EH (cell line): ENCODE measurements at regions not wholly inside any gene's neighbourhood (a gene's known extent, or its start where the extent isn't known, plus 50 kb on each side); places are given as distances from the start of the nearest gene placed in this dataset.
A peak's percentile ranks its signal among the peaks of the same experiment; 100 is the strongest.
"Not testable (repeated sequence)": the region's sequence is repeated elsewhere in the genome, so short reads cannot be mapped to it uniquely, and the experiment has no call there.

Experiments used
- DNase-seq: peaks from one replicate; pipeline ENCODE4 v3.0.0-alpha.2; 2015; ENCODE audit warnings: low read depth

DNA sequence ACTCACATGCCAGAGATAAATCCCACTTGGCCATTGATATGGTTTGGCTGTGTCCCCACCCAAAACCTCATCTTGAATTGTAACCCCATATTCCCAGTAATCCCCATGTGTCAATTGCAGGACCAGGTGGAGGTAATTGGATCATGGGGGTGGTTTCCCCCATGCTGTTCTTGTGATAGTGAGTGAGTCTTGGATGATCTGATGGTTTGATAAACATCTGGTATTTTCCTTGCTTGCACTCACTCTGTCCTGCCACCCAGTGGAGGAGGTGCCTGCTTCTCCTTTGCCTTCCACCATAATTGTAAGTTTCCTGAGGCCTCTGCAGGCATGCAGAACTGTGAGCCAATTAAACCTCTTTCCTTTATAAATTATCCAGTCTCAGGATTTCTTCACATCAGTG is 50.4 kb upstream of the B3GAT2 start:
- DNase-seq: not testable (repeated sequence)

GRCh38 chr6:71011871-71012371 is 55.1 kb upstream of the B3GAT2 start:
- no peak for DNase-seq

DNA sequence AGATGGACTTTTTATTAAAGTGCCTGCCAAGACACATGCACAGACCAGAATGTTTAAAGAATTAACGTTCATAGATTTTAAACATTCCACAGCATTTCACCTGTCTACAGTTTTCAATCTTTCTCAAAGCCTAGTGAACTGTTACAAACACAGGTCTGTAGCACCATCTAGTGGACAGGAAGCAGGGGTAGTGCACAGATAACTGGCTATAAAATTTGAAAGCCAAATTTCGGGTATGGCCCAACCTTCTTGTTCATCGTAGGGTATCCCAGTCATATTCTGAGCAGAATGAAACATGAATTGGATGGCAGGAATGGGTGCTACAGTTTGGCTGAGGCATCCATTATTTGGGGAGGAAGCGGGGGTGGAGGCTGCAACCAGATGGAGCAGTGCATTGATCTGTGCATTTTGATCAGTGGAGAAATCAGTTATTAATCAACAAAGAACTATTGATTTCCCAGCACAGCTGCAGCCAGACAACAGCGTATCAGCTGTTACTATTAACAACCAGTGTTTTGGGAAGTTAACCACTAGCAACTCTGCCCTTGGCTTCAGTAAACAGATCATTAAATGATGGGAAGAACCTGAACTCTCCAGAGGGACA is 56.1 kb upstream of the B3GAT2 start:
- DNase-seq: peak; percentile 58

- no peak for DNase-seq
These were observed 58.5 kb upstream of the B3GAT2 start for GRCh38 chr6:71015392-71015791.

DNA sequence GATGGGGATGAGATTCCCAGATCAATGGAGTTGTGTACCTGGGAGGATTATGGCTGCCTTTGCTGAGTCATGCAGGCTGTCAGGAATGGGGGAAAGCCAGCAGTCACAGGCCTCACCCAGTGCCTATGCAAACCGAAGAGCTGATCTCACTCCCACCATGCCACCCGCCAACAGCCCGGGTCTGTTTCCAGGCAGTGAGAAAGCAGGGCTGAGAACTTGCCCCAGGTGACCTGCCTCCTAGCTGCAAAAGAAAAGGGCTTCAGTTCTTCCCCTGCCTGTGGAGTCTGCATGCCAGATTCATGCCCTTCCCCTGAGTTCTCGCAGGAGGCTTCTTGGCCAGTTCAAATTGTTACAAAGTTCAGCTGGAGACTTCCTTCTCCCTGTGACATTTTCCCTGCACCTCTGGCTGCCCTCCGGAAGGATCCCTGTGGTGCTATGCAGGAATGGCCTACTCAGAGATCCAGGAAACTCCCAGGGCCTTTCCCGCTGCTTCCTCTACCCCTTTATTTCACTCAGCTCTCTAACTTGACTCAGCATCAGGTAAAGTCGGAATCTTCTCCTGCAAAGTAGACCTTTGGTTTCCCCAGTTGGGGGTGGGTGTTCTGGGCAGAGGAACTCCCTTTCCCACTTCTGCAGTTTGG is 71.5 kb upstream of the B3GAT2 start:
- DNase-seq: no peak

- no peak for DNase-seq
These were observed 72.0 kb upstream of the B3GAT2 start for GRCh38 chr6:71028877-71029252.

DNA sequence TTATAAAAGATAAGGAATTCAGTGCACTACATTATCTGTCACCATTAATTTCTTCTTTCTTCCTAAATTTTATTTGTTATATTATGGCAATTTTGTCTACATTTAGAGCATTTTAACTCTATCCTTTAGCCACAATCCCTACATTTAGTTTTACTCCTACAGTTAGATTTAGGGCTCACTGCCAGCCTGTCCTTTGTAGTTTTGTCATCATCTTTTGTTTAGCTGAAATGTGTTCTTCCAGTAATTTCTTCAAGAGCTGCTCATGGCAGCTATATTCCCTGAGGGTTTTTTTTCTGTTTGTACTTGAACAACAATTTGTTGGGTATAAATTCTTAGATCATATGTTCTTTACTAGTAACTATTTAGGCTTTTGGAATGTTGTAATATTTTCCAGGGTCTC is 72.7 kb upstream of the B3GAT2 start:
- no peak for DNase-seq

DNA sequence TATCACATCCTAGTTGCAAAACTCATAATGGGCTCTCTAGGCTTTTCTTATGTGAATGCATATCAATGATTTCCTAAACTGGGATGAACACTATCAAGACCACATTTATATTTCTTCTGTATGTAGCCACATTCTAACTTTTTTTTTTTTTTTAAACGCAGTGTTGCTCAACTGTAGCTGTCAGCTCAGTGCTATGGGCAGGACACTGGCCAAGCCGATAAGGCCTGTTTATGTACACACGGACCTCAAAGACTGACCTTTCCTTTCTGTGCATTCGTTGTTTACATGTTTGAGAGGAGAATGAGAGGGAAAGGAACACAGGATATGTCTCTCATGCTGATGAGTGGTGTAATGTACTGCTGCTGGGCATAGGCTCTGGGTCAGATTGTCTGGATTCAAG is 75.1 kb upstream of the B3GAT2 start:
- DNase-seq: no peak

DNA sequence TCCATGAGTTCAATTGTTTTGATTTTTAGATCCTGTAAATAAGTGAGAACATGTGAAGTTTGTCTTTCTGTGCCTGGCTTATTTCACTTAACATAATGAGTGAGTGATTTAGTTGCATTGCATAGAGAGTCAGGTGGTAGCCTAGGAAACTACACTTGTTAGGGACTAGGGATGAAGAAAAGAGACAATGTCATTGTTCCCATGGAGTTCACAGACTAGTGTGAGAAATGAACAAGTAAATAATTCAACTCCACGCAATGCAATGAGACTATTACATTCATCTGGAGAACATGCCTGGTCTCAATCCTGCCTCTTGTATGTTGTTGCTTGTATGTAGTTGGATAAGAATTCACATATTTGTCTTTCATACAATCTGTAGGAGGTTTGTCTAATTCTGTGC is 76.3 kb upstream of the B3GAT2 start:
- no peak for DNase-seq

GRCh38 chr6:71033890-71034289 is 77.0 kb upstream of the B3GAT2 start:
- no peak for DNase-seq

- DNase-seq: no peak
These were observed 77.9 kb upstream of the B3GAT2 start for GRCh38 chr6:71034563-71035345.

DNA sequence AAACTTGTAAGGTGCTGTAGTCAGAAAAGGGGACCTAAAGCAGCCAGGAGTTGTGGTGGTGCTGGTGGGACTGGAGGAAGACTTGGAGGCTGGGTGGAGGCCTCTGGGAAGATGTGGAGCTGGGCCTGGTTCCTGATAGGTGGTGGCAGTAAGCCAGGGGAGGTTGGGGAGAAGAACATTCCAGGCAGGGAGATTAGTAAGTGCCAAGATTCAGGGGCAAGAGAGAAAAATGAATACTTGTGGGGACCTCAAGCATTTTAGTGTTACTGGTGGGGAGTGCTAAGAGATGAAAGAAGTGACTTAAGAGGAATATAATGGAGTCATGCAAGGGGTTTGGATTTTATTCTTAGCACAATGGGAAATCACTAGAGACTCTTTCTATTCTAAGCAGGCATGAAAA is 79.0 kb upstream of the B3GAT2 start:
- DNase-seq: no peak

- DNase-seq: no peak
These were observed 82.0 kb upstream of the B3GAT2 start for GRCh38 chr6:71038711-71039344.

GRCh38 chr6:71040043-71040442 is 83.2 kb upstream of the B3GAT2 start:
- DNase-seq: no peak

DNA sequence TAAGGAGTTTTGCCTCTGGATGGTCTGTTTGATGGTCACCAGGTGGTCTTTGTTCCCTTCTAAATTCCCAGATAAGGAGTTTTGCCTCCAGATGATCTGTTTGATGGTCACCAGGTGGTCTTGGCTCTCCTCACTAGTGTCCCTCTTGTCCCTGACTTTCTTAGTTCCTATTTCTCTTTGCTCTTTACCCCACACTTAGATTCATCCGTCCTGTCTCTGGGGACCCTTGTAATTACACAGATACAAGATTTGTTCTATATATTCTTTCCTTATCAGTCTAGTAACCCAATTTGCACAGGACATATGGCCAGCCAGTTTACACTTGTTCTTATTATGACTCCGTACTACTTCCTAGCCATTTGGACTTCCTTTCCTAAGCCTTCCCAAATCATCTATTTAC is 84.0 kb upstream of the B3GAT2 start:
- DNase-seq: no peak

DNA sequence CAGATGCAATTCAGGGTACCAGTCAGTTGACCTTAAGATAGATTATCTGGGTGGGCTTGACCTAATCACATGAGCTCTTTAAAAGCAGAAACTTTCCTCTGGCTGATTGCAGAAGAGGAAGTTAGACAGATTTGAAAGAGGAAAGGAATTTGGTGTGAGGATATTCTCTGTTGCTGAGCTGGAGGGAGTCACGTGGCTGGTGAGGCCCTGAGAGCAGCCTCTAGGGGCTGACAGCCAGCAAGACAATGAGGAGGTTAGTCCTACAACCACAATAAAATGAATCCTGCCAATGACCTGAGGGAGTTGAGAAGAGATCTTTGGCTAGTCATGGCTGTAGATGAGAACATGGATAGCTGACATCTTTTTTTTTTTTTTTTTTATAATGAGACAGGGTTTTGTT is 87.0 kb upstream of the B3GAT2 start:
- peak; percentile 8 for DNase-seq

GRCh38 chr6:71044753-71045152 is 87.9 kb upstream of the B3GAT2 start:
- DNase-seq: no peak

DNA sequence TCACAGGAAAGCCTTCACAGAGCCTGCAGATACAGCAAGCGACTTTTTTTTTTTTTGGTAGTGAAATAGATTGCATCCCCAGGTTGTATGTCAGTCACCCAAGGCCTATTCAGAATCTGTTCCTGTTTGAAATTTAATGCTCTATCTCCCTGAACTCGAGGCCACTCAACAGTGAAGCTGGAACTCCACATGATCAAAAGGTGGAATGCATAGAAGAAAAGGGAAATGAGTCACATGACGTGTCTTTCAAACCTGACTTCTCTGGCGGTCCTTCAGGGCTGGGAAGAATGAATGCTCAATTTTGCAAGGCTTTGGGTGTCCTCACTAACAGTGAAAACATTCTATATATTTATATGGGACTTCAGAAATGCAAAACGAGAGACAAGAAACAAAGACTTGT is 88.4 kb upstream of the B3GAT2 start:
- no peak for DNase-seq

- DNase-seq: no peak
These were observed 90.6 kb upstream of the B3GAT2 start for GRCh38 chr6:71047417-71047816.

DNA sequence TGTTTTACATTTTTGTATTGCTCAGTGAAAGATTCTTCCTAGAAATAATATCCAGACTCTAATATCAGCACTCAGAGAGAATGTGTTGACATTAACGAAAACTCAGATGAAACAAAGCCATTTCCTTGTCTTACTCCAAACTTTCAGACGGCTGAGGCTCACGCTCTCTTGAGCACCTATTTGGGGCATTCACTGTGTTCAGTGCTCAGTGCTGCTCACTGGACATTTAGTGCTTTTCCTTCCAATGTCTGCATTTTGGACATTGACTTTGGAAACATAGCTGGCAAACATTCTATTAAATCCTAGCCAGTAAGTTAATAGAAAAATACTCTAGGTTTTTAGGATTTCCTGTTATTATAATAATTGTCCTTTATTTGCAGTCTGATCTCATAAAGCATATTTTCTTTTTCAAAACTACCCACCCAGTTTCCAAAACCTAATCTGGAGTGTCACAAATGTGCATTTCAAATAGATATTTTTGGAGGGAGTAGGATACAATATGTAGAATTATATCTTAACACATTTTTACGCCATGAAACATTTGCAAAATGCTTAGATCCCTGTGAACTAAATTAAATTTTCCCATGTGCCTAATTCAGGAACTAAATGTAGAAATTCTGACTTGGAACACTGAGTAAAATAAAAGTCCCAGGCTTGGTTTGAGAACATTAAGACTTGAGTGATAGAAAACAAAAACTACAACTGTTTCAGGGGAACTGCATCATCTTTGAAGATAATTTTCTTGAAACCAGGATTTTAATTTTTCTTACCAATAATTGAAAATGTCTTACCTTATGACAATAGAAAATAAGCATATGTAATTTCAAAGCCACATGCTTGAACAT is 91.7 kb upstream of the B3GAT2 start:
- no peak for DNase-seq

- no peak for DNase-seq
These were observed 92.4 kb upstream of the B3GAT2 start for GRCh38 chr6:71049198-71049770.

DNA sequence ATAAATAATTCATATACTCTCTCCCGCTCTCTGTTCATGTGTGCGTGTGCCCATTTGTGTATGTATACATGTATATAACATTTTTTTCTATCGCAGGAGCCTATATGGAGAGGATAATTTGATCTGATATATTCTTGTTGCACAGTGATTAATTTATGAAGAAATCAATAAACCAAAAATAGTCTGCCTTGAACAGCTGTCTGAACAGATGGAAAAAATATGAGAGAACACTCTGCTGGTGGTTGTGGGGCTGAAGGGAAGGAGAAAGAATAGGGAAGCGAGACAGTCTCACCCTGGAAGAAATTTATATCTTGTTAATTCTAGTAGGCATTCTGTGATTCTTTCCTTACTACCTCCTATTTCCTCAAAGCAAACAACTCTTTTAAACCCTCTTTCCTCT is 96.6 kb upstream of the B3GAT2 start:
- DNase-seq: no peak
